GM13976 (cell line): ENCODE measurements at regions not wholly inside any gene's neighbourhood (a gene's known extent, or its start where the extent isn't known, plus 50 kb on each side); places are given as distances from the start of the nearest gene placed in this dataset.

Experiments
- DNase-seq: peaks from one replicate; pipeline ENCODE4 v3.0.0; 2012; ENCODE audit warnings: low spot score
- in situ Hi-C: fragments of 300-500 bp; cut with MboI; formaldehyde crosslinking; loops from one replicate; pipeline ENCODE4 v1.12.0; 2022; ENCODE audit warnings: low sequenced_read_pairs, mixed read lengths, inconsistent platforms; ENCODE audit not compliant: unreplicated experiment
- TF ChIP-seq, protein P1 (sequence below): IDR thresholded peaks from 2 replicates; pipeline ENCODE4 v1.5.1; 2012; ENCODE audit warnings: borderline replicate concordance, mild to moderate bottlenecking; ENCODE audit not compliant: insufficient read depth; ENCODE audit errors: extremely low read depth, missing control alignments, control extremely low read depth

- TF ChIP-seq, protein P1, sequence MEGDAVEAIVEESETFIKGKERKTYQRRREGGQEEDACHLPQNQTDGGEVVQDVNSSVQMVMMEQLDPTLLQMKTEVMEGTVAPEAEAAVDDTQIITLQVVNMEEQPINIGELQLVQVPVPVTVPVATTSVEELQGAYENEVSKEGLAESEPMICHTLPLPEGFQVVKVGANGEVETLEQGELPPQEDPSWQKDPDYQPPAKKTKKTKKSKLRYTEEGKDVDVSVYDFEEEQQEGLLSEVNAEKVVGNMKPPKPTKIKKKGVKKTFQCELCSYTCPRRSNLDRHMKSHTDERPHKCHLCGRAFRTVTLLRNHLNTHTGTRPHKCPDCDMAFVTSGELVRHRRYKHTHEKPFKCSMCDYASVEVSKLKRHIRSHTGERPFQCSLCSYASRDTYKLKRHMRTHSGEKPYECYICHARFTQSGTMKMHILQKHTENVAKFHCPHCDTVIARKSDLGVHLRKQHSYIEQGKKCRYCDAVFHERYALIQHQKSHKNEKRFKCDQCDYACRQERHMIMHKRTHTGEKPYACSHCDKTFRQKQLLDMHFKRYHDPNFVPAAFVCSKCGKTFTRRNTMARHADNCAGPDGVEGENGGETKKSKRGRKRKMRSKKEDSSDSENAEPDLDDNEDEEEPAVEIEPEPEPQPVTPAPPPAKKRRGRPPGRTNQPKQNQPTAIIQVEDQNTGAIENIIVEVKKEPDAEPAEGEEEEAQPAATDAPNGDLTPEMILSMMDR: no peak
- in situ Hi-C loops: no loop called here
- DNase-seq: no peak
These were observed 198.4 kb downstream of the CYB561 start for GRCh38 chr17:63247706-63248105.

- no peak for DNase-seq
- TF ChIP-seq, protein P1: no peak
- in situ Hi-C loops: no loop called here
These were observed 196.7 kb downstream of the CYB561 start for GRCh38 chr17:63249256-63250004.

DNA sequence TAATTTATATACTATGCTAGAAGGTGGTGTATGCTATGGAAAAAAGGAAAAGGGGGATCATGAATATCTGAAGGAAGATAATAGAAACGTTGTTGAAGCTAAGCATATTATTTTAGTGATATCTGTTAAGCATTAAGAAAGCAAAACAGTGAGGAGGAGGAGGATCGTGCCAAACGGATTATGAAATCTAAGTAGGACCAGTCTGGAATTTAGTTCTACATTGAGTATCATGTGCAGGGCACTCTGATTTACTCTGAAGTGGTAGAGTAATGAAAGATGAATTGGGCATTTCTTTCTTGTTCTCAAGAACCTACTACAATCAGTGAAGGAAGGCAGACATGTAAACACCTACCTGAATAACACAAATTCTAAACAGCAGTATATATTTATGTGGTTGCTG lies 195.3 kb downstream of the CYB561 start:
- in situ Hi-C loops: no loop called here
- TF ChIP-seq, protein P1: no peak
- DNase-seq: no peak

DNA sequence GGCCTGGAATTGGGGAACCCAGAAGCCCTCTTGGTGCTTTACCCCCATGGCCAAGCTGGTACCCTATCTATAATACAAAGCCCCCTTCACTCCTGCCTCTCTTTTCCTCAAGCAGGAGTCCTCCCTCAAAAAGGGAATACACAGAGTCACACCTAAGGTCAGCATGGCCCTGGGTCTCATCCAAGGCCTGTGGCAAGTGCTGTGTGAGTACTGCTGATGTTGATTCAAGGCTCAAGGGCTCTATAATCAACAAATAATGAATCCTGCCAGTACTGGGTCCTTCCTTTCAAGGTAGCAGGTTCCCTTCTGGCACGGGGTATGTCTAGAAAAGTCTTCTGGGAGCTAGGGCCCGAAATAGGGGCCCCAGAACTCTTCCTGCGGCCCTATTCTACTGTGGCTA lies 187.3 kb downstream of the CYB561 start:
- in situ Hi-C loops: no loop called here
- TF ChIP-seq, protein P1: no peak
- no peak for DNase-seq

DNA sequence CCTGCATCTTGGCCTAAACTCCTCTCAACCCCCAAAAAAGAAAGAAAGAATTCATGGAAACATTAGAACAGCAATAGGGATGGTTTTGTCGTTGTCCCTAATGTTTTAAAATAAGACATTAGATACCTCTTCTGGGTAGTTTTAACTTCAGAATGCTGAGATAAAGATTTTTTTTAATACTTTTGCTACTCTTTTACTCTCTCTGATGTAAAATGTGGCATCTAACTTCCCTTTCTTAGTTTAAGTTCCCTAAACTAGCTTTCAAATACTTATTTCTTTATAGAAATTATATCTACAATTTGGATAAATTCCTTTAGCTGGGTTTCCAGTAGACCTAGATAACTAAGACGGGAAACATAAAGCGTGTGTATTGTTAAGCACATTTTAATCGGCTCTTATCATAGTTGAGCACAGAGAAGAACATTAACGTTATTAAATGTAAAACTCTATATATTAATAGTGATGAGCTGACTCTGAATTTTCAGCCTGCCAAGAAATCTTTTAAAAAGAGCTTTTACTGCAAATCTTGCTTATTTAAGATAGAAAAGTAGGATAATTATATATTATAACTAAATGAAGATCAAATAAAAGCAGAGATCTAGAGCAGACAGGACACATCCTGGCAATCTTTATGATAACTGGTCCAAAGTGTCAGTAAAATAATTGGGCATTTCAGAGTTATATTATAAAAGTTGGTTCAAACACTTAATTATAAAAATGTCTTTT lies 183.2 kb downstream of the CYB561 start:
- TF ChIP-seq, protein P1: no peak
- DNase-seq: no peak
- in situ Hi-C loops: no loop called here

DNA sequence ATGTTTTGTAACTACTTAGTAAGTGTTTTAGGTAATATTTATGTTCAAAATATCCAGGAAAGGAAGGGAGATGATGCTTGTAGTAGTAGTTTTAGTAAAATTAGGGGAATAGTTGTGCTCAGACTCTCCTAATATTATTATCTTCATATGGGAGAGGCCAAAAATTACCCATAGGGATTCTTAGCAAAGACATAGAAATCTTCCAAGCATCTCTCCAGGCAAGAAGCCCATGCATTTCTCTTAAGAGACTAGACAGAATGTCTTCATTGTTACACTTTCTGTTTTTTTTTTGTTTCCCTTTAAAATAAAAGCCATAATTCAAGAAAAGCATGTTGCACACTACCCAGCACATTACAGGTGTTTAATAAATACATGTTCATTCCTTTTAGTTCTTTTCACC lies 180.6 kb downstream of the CYB561 start:
- in situ Hi-C loops: no loop called here
- TF ChIP-seq, protein P1: no peak
- DNase-seq: no peak
